ENCODE measurements at regions not wholly inside any gene's neighbourhood (a gene's known extent, or its start where the extent isn't known, plus 50 kb on each side); places are given as distances from the start of the nearest gene placed in this dataset.
"Not testable (repeated sequence)": the region's sequence is repeated elsewhere in the genome, so short reads cannot be mapped to it uniquely, and the experiment has no call there.

- no peak for DNase-seq (ENCODE audit: low read depth in 2 of 2)
Observed at GRCh38 chr5:118552731-118553360, 435.5 kb downstream of the DTWD2 start.

DNA sequence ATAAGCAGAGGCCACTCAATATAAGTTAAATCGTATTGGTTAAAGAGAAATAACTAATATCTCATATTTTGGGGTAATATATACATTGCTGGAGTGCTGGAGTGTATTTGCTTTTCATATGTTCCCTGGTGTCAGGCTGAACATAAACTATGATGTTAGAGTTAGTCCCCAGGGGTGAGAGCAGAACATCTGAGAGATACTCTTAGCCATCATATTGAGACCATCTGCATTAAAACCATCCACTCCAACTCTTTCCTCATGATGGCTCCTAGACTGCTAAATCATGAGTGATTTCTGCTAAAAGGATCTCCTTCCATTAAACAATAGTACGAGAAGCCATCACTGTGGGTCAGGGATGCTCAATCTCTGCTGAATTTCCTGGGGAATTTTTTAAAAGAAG, 436.2 kb downstream of the DTWD2 start:
- no peak for DNase-seq (ENCODE audit: low read depth in 2 of 2)

DNA sequence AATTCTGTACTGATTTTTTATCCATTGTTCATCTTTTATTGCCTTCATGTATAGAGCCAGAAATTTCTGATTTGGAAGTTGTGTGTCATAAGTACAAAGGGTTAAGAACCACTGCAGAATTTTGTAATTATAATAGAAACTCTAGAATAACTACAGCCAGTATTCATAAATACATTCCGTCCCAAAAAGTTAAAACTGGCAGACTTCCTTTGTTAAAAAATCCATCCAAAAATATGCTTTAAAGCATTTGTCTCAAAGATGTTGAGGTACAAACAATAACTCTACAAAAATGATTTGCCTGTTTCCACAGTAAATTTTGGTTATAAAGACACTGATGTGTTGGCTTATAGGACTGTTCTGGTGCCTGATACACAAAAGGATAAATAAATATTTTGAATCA, 436.6 kb downstream of the DTWD2 start:
- DNase-seq (ENCODE audit: low read depth in 2 of 2), result no peak

DNA sequence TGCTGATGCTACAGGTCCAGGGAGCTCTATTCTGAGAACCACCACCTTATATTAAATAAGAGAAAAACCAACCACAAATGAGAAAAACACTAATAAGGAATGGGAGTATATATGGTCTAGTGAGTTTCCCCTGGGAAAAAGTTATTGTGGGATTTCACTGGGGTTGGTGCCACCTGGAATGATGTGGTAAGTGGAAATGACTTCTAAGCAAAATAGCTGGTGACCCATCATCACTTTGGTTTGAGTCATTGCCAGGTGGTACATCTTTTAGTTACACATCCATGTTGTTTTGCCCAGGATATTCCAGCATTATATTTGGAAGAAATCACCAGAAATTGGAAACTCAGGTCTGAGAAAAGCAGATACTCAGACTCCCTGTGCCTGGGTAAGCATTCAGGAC, 437.3 kb downstream of the DTWD2 start:
- no peak for DNase-seq (ENCODE audit: low read depth in 2 of 2)

DNA sequence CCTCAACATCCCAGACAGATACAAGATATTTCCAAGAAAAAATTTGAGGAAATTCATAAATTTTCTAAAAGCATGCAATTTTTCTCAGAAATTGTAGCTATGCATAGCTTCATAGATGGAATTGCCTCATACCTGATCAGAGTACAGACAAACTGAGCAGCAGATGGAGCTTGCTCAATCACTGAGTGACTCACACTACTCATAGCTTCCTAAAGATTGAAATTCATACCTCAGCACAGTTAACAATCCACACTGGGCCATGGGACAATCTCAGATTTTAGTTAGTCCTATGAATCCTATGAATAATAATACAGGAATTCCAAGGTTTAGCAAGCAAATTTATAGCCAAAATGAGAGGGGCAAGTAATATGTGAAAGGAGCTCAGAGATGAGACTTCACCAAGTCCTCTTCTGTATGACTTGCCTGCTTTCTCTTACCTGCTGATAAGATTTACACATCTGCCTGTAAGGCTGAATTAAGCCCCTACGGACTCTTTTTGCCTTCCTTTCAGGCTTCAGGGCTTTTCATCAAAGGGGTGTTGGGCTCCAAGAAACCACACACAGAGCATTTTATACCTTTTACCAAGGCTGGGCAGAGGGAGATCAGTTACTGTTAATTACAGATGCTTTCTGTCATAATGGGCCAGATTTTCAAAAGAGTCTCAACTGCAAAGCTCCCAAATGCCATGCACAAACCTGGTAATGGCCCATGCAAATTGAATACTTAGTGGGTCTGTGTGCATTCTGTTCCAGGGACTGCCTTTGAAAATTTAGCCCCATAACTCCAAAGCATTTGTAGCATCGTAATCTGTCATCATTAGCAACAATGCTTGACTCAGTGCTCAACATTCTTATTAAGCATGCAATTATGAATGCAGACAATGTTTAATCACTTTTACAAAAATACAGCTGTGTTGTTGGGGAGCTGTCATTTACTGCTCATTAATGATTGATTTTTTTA, 439.3 kb downstream of the DTWD2 start:
- no peak for DNase-seq (ENCODE audit: low read depth in 2 of 2)

- DNase-seq (ENCODE audit: low read depth in 2 of 2), result no peak
Observed at GRCh38 chr5:118545470-118545869, 442.9 kb downstream of the DTWD2 start.

- DNase-seq (ENCODE audit: low read depth in 2 of 2), result no peak
Observed at GRCh38 chr5:118544887-118545449, 443.4 kb downstream of the DTWD2 start.

DNA sequence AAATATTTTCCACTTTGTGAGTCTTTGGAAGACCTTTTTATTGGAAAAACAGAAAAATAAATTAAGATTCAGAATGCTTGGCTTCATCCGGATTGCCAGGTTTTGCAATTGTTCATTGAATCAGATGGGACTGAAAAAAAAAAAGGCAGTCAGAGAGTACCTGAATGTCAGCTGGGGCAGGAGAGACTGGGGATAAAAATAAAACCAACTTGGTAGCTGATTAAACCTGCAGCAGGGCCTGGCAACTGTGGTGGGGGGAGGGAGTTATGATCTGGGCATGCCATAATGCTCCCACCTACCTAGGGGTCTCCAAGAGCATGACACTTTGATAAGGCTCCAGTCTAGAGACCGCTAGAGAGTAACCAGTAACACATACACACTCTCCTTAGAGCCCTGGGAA, 454.4 kb downstream of the DTWD2 start:
- no peak for DNase-seq (ENCODE audit: low read depth in 2 of 2)

DNA sequence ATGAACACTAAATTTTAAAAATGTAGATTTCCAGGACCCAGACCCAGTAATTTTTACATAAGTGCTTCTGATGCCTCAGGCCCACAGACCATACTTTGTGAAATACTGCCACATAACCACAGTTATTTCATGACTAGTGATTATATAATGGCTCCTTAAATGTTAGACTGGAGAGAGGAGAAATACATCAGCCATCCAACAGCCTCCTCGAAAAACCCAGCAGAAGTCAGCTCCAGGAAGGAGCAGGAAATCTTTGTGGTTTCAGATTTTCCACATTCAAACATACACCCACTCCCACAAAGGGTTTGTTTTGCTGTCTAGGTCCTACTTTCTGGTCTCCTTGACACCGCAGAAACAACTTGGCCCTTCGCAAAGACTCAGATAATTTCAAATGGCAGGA, 455.2 kb downstream of the DTWD2 start:
- no peak for DNase-seq (ENCODE audit: low read depth in 2 of 2)

DNA sequence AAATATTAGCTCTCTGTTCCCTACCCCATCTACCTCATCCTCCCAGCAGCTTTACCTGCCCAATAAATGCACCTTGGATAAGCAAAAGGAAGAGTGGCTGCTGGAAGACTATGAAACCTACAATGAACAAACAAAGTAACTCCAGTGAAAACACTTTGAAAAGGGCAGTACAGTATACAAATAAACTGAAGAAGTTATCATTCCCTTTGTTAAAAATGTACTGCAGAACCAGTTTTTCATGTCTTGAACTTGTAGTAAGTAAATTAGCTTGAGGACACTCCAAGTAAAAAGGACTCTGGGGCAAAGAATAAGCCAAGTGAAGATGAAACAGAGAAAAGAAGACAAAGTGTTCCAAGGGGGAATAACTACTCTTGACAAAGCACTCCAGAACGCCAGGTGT, 457.1 kb downstream of the DTWD2 start:
- no peak for DNase-seq (ENCODE audit: low read depth in 2 of 2)

- DNase-seq (ENCODE audit: low read depth in 2 of 2), result no peak
Observed at GRCh38 chr5:118529361-118530144, 458.8 kb downstream of the DTWD2 start.

- DNase-seq (ENCODE audit: low read depth in 2 of 2), result no peak
Observed at GRCh38 chr5:118522626-118523025, 465.7 kb downstream of the DTWD2 start.

- no peak for DNase-seq (ENCODE audit: low read depth in 2 of 2)
Observed at GRCh38 chr5:118520771-118521415, 467.5 kb downstream of the DTWD2 start.

DNA sequence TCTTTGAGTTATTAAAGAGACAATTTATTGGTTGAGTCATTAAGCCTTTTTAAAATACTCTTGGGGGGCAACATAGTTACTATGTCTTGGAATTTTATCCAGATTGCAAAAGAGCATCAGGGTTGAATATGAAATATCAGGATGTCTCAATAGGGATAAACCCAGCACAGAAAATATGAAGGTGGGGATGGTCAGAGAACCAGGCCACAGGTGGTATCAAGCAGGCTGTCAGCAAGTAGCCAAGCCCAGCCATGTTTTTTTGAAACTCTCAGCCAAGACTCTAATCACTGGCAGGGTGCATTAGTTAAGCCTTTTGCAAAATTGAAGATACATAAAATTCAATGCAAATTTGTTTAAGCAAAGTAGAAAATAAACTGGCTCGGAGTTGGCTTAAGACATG, 468.9 kb downstream of the DTWD2 start:
- DNase-seq (ENCODE audit: low read depth in 2 of 2), result no peak

GRCh38 chr5:118518720-118519119, 469.6 kb downstream of the DTWD2 start:
- no peak for DNase-seq (ENCODE audit: low read depth in 2 of 2)

DNA sequence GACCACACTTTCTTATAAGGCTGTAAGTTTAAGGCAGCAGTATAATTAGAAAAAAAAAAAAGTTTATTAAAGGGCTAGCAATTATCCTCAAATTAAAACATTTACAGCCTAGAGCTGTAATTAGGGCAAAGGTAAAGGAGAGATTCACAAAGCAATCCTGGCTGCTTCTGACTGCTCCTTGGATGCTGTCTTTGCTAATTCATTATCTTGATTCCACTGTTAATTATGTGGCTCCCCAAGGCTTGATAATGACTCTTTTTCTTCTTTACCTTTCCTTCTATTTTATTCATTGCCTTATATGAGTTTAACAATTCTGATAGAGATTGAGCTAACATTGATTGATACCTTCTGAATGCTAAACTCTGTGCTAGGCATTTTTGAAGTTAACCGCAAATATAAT, 476.5 kb downstream of the DTWD2 start:
- no peak for DNase-seq (ENCODE audit: low read depth in 2 of 2)

GRCh38 chr5:118506217-118506852, 482.0 kb downstream of the DTWD2 start:
- DNase-seq (ENCODE audit: low read depth in 2 of 2), result no peak

DNA sequence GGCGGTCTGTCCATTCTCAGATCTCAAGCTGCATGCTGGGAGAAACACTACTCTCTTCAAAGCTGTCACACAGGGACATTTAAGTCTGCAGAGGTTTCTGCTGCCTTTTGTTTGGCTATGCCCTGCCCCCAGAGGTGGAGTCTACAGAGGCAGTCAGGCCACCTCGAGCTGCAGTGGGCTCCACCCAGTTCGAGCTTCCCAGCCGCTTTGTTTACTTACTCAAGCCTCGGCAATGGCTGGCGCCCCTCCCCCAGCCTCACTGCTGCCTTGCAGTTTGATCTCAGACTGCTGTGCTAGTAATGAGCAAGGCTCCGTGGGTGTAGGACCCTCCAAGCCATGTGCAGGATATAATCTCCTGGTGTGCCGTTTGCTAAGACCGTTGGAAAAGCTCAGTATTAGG, 486.1 kb downstream of the DTWD2 start:
- DNase-seq (ENCODE audit: low read depth in 2 of 2), result not testable (repeated sequence)

GRCh38 chr5:118491351-118491750, 497.0 kb downstream of the DTWD2 start:
- DNase-seq (ENCODE audit: low read depth in 2 of 2), result no peak

- DNase-seq (ENCODE audit: low read depth in 2 of 2), result no peak
Observed at GRCh38 chr5:118486647-118487225, 501.6 kb downstream of the DTWD2 start.

DNA sequence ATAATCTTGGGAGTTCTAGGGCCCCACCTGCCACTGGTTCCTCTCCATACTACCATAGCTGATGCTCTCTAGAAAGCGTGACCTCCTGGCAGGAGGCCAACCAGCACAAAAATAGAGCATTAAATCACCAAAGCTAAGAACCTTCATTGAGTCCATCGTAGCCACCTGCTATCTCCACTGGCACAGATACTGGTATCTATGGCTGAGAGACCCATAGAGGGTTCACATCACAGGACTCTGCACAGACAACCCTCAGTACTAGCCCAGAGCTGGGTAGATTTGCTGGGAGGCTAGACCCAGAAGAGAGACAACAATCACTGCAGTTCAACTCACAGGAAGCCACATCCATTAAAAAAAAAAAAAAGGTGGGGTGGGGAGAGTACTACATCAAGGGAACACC, 509.1 kb downstream of the DTWD2 start:
- no peak for DNase-seq (ENCODE audit: low read depth in 2 of 2)

Measured in stimulated activated CD8-positive, alpha-beta memory T cell treated with anti-CD3 and anti-CD28 coated beads, Interleukin-7, amount 100 ng/mL, for 4 hours (primary cell).